Fibroblast of lung (primary cell): ENCODE measurements at regions not wholly inside any gene's neighbourhood (a gene's known extent, or its start where the extent isn't known, plus 50 kb on each side); places are given as distances from the start of the nearest gene placed in this dataset.

Source experiments
- EZH2 ChIP-seq: IDR thresholded peaks from 2 replicates; pipeline ENCODE4 v1.5.1; 2012; ENCODE audit warnings: low read length, control low read depth, mild to moderate bottlenecking; ENCODE audit errors: missing control alignments
- TF ChIP-seq, protein P1 (sequence below), 2 donors: IDR thresholded peaks in 1 of 2; conservative IDR thresholded peaks in 1 of 2; 1 replicate in 1 of 2; 2 replicates in 1 of 2; pipeline ENCODE4 v1.5.1; 2011 to 2012; ENCODE audit warnings: low read length in 2 of 2, control low read depth in 1 of 2, inconsistent platforms in 1 of 2, low read depth in 1 of 2, mild to moderate bottlenecking in 1 of 2

GRCh38 chr6:141562186-141562811, 570.4 kb upstream of the GJE1 start:
- TF ChIP-seq, protein P1, sequence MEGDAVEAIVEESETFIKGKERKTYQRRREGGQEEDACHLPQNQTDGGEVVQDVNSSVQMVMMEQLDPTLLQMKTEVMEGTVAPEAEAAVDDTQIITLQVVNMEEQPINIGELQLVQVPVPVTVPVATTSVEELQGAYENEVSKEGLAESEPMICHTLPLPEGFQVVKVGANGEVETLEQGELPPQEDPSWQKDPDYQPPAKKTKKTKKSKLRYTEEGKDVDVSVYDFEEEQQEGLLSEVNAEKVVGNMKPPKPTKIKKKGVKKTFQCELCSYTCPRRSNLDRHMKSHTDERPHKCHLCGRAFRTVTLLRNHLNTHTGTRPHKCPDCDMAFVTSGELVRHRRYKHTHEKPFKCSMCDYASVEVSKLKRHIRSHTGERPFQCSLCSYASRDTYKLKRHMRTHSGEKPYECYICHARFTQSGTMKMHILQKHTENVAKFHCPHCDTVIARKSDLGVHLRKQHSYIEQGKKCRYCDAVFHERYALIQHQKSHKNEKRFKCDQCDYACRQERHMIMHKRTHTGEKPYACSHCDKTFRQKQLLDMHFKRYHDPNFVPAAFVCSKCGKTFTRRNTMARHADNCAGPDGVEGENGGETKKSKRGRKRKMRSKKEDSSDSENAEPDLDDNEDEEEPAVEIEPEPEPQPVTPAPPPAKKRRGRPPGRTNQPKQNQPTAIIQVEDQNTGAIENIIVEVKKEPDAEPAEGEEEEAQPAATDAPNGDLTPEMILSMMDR (conservative IDR thresholded peaks at IDR 0.05 in 1 of 2, IDR thresholded peaks at IDR 0.05 in 1 of 2; ENCODE audit: low read depth in 1 of 2, low read length in 2 of 2): no peak
- TF ChIP-seq EZH2: no peak
